LoVo (cell line): ENCODE measurements at regions not wholly inside any gene's neighbourhood (a gene's known extent, or its start where the extent isn't known, plus 50 kb on each side); places are given as distances from the start of the nearest gene placed in this dataset.

Experiments
- DNase-seq: peaks from one replicate; pipeline ENCODE4 v3.0.0-alpha.2; 2016; ENCODE audit warnings: low spot score

DNA sequence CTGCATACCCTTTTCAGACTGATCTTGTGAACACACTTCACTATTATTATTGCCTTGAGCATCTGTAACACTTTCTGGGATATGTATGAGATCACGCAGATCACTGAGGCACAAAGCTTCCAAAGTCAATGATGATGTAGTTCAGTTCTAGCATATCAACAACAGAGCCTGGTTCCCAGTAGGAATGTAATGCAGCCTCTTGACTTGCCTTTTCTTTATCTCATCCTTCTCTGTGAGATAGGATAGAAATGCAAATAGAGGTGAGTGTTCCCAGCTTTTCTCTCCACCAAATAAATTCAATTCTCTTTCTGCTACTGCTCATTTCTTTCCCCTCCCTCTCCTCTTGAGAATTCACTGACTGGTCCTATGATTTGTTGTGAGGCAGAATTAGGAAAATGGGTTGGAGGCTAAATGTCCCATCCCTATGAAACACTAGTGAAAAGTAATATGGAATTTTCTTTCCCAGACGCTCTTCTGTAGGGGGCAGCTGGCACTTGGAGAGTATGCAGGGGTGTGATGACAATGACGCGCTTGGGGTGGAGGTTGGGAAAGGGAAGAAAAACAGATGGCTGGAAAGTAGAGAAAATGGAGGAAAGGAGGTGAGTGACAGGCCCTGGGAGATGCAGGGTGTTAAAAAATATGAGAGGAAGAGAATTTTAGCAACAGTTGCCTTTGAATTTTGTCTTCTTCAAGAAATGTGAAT is 96.0 kb upstream of the TMTC1 start:
- no peak for DNase-seq

- DNase-seq = no peak
Measured at GRCh38 chr12:29869946-29870345, 86.2 kb upstream of the TMTC1 start.

DNA sequence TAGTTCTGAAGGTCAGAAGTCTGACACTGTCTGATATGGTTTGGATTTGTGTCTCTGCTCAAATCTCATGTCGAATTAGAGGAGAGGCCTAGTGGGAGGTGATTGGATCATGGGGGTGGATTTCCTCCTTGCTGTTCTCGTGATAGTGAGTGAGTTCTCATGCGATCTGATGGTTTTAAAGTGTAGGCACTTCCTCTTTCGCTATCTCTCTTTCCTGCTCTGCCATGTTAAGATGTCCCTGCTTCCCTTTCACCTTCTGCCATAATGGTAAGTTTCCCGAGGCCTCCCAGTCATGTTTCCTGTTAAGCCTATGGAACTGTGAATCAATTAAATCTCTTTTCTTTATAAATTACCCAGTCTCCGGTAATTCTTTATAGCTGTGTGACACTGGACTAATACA is 84.1 kb upstream of the TMTC1 start:
- no peak for DNase-seq

GRCh38 chr12:29863665-29864064 is 79.9 kb upstream of the TMTC1 start:
- DNase-seq = no peak

DNA sequence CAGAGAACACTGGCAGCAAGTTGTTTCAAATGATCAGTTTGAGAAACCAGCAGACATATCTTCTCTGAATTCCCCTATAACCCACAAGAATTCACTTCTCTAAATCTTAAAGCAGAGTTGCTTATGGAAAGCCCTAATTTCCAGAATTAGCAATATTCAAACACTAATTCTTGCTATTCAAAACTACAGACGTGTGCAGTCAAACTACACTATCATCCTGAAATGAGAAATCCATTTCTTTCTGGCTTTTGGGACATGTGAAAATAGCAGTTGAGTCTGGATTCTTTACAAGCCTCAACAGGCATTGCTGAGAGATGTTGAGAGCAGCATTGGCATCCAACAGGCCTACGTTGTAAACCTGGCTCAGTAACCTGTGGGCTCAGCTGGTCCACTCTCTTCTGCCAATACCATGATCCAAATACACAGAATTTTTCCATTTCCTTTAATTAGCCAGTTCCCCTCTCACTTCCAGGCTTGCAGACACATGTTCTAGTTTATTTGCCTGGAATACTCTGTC is 74.6 kb upstream of the TMTC1 start:
- no peak for DNase-seq

- DNase-seq = no peak
Measured at GRCh38 chr12:29847246-29847645, 63.5 kb upstream of the TMTC1 start.

DNA sequence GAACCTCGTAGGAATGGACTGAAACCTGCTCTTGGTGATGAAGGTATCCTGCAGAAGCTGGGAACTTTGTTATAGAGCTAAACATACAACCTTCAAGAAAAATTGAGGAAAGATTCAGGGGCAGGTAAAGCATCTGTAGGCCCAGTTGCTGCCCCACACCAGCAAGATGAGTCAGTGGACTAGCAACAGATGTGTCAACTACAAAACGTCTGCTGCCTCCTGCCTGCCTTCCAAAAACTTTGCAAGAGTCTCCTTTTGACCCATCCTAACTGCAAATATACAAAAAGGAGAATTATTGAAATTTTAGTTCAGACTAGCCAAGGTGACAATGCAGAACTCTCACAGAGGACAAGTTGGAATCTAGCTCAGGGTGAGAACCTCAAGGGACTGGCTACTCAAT is 60.9 kb upstream of the TMTC1 start:
- DNase-seq = no peak

DNA sequence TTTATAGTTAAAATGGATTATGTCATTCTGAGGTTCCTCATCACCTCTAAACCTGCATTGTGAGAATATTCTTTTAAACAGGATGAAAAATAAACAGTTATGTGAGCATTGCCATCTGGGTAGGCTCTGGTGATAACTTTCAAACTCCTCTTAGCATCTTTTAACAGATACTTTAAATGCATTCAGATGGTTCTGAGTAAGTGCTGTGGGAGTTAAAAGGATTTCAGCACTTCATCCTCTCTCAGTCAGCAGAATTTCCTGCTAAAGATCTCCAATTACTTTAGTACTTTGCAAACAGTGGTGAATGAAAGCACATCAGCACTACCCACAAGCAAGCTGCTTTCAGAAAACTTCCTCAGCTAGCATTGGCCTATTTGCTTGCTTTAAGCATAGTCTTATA is 59.3 kb upstream of the TMTC1 start:
- DNase-seq = no peak

DNA sequence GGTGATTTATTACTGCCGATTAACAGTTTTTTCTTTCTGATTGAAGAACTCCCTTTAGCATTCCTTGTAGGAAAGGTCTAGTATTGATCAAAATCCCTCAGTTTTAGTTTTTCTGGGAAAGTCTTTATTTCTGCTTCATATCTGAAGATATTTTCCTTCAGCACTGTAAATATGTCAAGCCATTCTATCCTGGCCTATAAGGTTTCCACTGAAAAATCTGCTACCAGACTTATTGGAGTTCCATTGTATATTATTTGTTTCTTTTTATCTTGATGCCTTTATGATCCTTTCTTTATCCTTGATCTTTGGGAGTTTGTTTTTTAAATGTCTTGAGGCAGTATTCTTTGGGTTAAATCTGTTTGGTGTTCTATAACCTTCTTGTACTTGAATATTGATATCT is 55.0 kb upstream of the TMTC1 start:
- no peak for DNase-seq
